HepG2 (cell line): ENCODE measurements at regions not wholly inside any gene's neighbourhood (a gene's known extent, or its start where the extent isn't known, plus 50 kb on each side); places are given as distances from the start of the nearest gene placed in this dataset.

Experiments used
- ATAC-seq: fragments of 200-7000 bp; cut with Tn5 transposase; 3 replicates; pipeline ENCODE4 v1.9.1; 2020; ENCODE audit warnings: mild to moderate bottlenecking, moderate library complexity
- BruUV-seq: library from RNA; stranded (reverse); fragments of 400-500 nt; replicated peaks from 2 replicates; lab custom pipeline; 2021; lab: Mats Ljungman, UMichigan
- CTCF ChIA-PET: fragments of 300-600 bp; formaldehyde crosslinking; extraction: SDS; loops from one replicate; lab custom pipeline; 2021; ENCODE audit warnings: low total read pairs, inconsistent platforms, low intra/inter-chr PET ratio; lab: Yijun Ruan, JAX
- POLR2A ChIA-PET: fragments of 350-600 bp; sonication (Branson Sonifier 250); formaldehyde crosslinking; loops from one replicate; lab custom pipeline; 2020; ENCODE audit warnings: antibody characterized with exemption, inconsistent platforms; lab: Yijun Ruan, JAX
- DNase-seq: peaks from one replicate; pipeline ENCODE4 v3.0.0-alpha.2; 2015; ENCODE audit warnings: low spot score
- FAIRE-seq: peaks from 3 replicates; lab custom pipeline; 2011; peaks lifted over from hg19 to GRCh38; lab: Jason Lieb, UNC
- H2AFZ ChIP-seq: one replicate; pipeline ENCODE4 v1.6.1; 2011; ENCODE audit warnings: low read length, inconsistent platforms
- H3K27ac ChIP-seq: fragments of 300-600 bp; 3 replicates; pipeline ENCODE4 v1.8.0; 2011; ENCODE audit warnings: mixed run types, mild to moderate bottlenecking, mixed read lengths, low read length, inconsistent platforms; ENCODE audit not compliant: insufficient read depth; ENCODE audit errors: extremely low read length
- H3K27me3 ChIP-seq, 2 experiments: fragments of 200-600 bp in 1 of 2; 2 replicates in 1 of 2; 3 replicates in 1 of 2; pipeline versions ENCODE4 v1.6.0 to v1.8.0; 2011; ENCODE audit warnings: low read length in 2 of 2, mild to moderate bottlenecking in 2 of 2, moderate library complexity in 2 of 2, inconsistent platforms in 1 of 2; ENCODE audit not compliant: insufficient read depth in 2 of 2, control insufficient read depth in 1 of 2
- H3K36me3 ChIP-seq, 2 experiments: fragments of 200-600 bp in 1 of 2; replicated peaks in 1 of 2; 2 replicates in 1 of 2; 3 replicates in 1 of 2; pipeline versions ENCODE4 v1.5.1 to v1.8.0; 2011; ENCODE audit warnings: low read length in 2 of 2, inconsistent platforms in 1 of 2; ENCODE audit not compliant: insufficient read depth in 2 of 2, control insufficient read depth in 1 of 2
- H3K4me1 ChIP-seq: 2 replicates; pipeline ENCODE4 v1.5.1; 2012; ENCODE audit warnings: low read length, inconsistent platforms; ENCODE audit not compliant: insufficient read depth
- H3K4me2 ChIP-seq: 2 replicates; pipeline ENCODE4 v1.6.0; 2011; ENCODE audit warnings: low read depth, low read length, inconsistent platforms
- H3K4me3 ChIP-seq, 3 experiments: fragments of 200-600 bp in 1 of 3; sonication (generic), shearing (Covaris generic) in 1 of 3; replicated peaks in 1 of 3; 2 replicates each; pipeline ENCODE4 v1.5.1; 2011 to 2016; ENCODE audit warnings: low read length in 3 of 3, inconsistent platforms in 2 of 3, low read depth in 2 of 3, mild to moderate bottlenecking in 2 of 3, control low read depth in 1 of 3, mixed read lengths in 1 of 3; ENCODE audit not compliant: insufficient read depth in 1 of 3
- H3K79me2 ChIP-seq: one replicate; pipeline ENCODE4 v1.6.1; 2011; ENCODE audit warnings: low read length, inconsistent platforms; ENCODE audit not compliant: insufficient read depth
- H3K9ac ChIP-seq: 2 replicates; pipeline ENCODE4 v1.6.0; 2011; ENCODE audit warnings: mild to moderate bottlenecking, low read depth, low read length, inconsistent platforms; ENCODE audit not compliant: insufficient read depth
- H3K9me3 ChIP-seq: 2 replicates; pipeline ENCODE4 v1.5.1; 2012; ENCODE audit warnings: mild to moderate bottlenecking, low read length
- H4K20me1 ChIP-seq: 2 replicates; pipeline ENCODE4 v1.6.0; 2011; ENCODE audit warnings: inconsistent platforms, mild to moderate bottlenecking, low read length, moderate library complexity; ENCODE audit not compliant: insufficient read depth
- ARNTL ChIP-seq: sonication (generic); formaldehyde crosslinking; IDR thresholded peaks from 2 replicates; pipeline ENCODE4 v1.4.0; 2020; ENCODE audit warnings: mild to moderate bottlenecking, missing genetic modification reagents
- ATAD3A ChIP-seq: sonication (generic); formaldehyde crosslinking; IDR thresholded peaks from 2 replicates; pipeline ENCODE4 v1.4.0; 2020; ENCODE audit warnings: missing genetic modification reagents
- DR1 ChIP-seq: sonication (generic); formaldehyde crosslinking; IDR thresholded peaks from 2 replicates; pipeline ENCODE4 v1.8.0; 2021; ENCODE audit warnings: mild to moderate bottlenecking, missing genetic modification reagents, inconsistent platforms
- GATA4 ChIP-seq: sonication (generic); IDR thresholded peaks from 2 replicates; pipeline ENCODE4 v1.6.1; 2016; ENCODE audit warnings: antibody characterized with exemption, low read depth, borderline replicate concordance
- HHEX ChIP-seq: IDR thresholded peaks from 2 replicates; pipeline ENCODE4 v1.6.1; 2016; ENCODE audit warnings: control low read depth
- MAFG ChIP-seq: sonication (generic); formaldehyde crosslinking; IDR thresholded peaks from 2 replicates; pipeline ENCODE4 v1.5.1; 2020; ENCODE audit warnings: mild to moderate bottlenecking, missing genetic modification reagents
- PAWR ChIP-seq: sonication (generic); formaldehyde crosslinking; IDR thresholded peaks from 2 replicates; pipeline ENCODE4 v1.4.0; 2020; ENCODE audit warnings: missing genetic modification reagents, mild to moderate bottlenecking, borderline replicate concordance
- PRPF4 ChIP-seq: fragments of 200-400 bp; formaldehyde crosslinking; IDR thresholded peaks from 2 replicates; pipeline ENCODE4 v1.6.1; 2016; ENCODE audit warnings: low read length, low read depth; ENCODE audit not compliant: poor library complexity, severe bottlenecking
- RELA ChIP-seq: sonication (generic); formaldehyde crosslinking; IDR thresholded peaks from 2 replicates; pipeline ENCODE4 v1.4.0; 2020; ENCODE audit warnings: missing genetic modification reagents
- STAG1 ChIP-seq: sonication (generic); formaldehyde crosslinking; IDR thresholded peaks from 2 replicates; pipeline ENCODE4 v1.4.0; 2020; ENCODE audit warnings: missing genetic modification reagents
- TEAD2 ChIP-seq: sonication (generic); formaldehyde crosslinking; IDR thresholded peaks from 2 replicates; pipeline ENCODE4 v1.9.0; 2021; ENCODE audit warnings: missing genetic modification reagents
- U2AF1 ChIP-seq: fragments of 200-400 bp; formaldehyde crosslinking; optimal IDR thresholded peaks from 2 replicates; pipeline ENCODE3; 2017; ENCODE audit warnings: mild to moderate bottlenecking, low read depth, low read length
- USF2 ChIP-seq, 2 experiments: sonication (generic) in 1 of 2; formaldehyde crosslinking in 1 of 2; IDR thresholded peaks; 2 replicates each; pipeline versions ENCODE4 v1.5.1 to v1.6.1; 2011 to 2020; ENCODE audit warnings: borderline replicate concordance in 1 of 2, low read depth in 1 of 2, low read length in 1 of 2, mild to moderate bottlenecking in 1 of 2, missing genetic modification reagents in 1 of 2, moderate library complexity in 1 of 2
- ZMYM3 ChIP-seq: sonication (generic); formaldehyde crosslinking; IDR thresholded peaks from 2 replicates; pipeline ENCODE4 v1.5.1; 2020; ENCODE audit warnings: mild to moderate bottlenecking, missing genetic modification reagents
- ZNF205 ChIP-seq: IDR thresholded peaks from 2 replicates; pipeline ENCODE4 v1.6.1; 2018; ENCODE audit warnings: missing biosample characterization, missing genetic modification reagents
- ZNF224 ChIP-seq: sonication (generic); formaldehyde crosslinking; IDR thresholded peaks from 2 replicates; pipeline ENCODE4 v1.5.0; 2020; ENCODE audit warnings: mild to moderate bottlenecking, missing genetic modification reagents
- ZNF747 ChIP-seq: sonication (generic); formaldehyde crosslinking; IDR thresholded peaks from 2 replicates; pipeline ENCODE4 v1.8.1; 2023; ENCODE audit warnings: missing genetic modification reagents, mild to moderate bottlenecking, borderline replicate concordance
- ZNF784 ChIP-seq: sonication (generic); formaldehyde crosslinking; IDR thresholded peaks from 2 replicates; pipeline ENCODE4 v1.5.1; 2020; ENCODE audit warnings: missing genetic modification reagents, mild to moderate bottlenecking, borderline replicate concordance
- ZNF878 ChIP-seq: sonication (generic); formaldehyde crosslinking; IDR thresholded peaks from 2 replicates; pipeline ENCODE4 v1.8.1; 2023; ENCODE audit warnings: mild to moderate bottlenecking, missing genetic modification reagents, moderate library complexity
- ZSCAN31 ChIP-seq: sonication (generic); formaldehyde crosslinking; IDR thresholded peaks from 2 replicates; pipeline ENCODE4 v1.5.0; 2020; ENCODE audit warnings: low read depth, mild to moderate bottlenecking, missing genetic modification reagents
- WGBS: methylation state at CpG from one replicate; pipeline ENCODE4 v1.1.6; 2017; ENCODE audit warnings: low lambda C conversion rate; 5-methylcytosine and 5-hydroxymethylcytosine counted together
- in situ Hi-C: cut with HindIII; loops from 2 replicates; pipeline ENCODE4 v1.10.0; 2017; ENCODE audit warnings: low pct_unique_long_range_greater_than_20kb; ENCODE audit not compliant: extremely low pct_ligation_motif_present
- intact Hi-C: fragments of 100-400 bp; cut with micrococcal nuclease; formaldehyde crosslinking; loops from one replicate; pipeline ENCODE4 v1.10.0; 2022; ENCODE audit not compliant: unreplicated experiment

GRCh38 chr2:34316788-34317187 lies 717.7 kb upstream of the FAM98A start:
- H3K36me3 ChIP-seq = no peaks in the 10 kb centered on the region
- no peak for ATAC-seq
- no peak for TF ChIP-seq MAFG (CRISPR knock-in tag)
- TF ChIP-seq U2AF1 = no peak
- no peak for TF ChIP-seq PAWR (CRISPR knock-in tag)
- no peak for TF ChIP-seq ZNF205 (CRISPR knock-in tag)
- no peak for TF ChIP-seq TEAD2 (CRISPR knock-in tag)
- TF ChIP-seq USF2 (IDR thresholded peaks at IDR 0.05; ENCODE audit: low read depth, low read length) = no peak
- no peak for TF ChIP-seq USF2 (CRISPR knock-in tag; IDR thresholded peaks at IDR 0.05; ENCODE audit: borderline replicate concordance)
- TF ChIP-seq ZNF784 (CRISPR knock-in tag) = no peak
- TF ChIP-seq ZMYM3 = no peak
- TF ChIP-seq DR1 (CRISPR knock-in tag) = no peak
- no peak for TF ChIP-seq PRPF4
- no peak for TF ChIP-seq GATA4
- no peak for TF ChIP-seq ZNF747
- TF ChIP-seq ATAD3A (CRISPR knock-in tag) = no peak
- no peak for TF ChIP-seq ARNTL (CRISPR knock-in tag)
- no peak for TF ChIP-seq ZSCAN31 (CRISPR knock-in tag)
- TF ChIP-seq STAG1 = no peak
- no peak for TF ChIP-seq ZNF878 (CRISPR knock-in tag)
- no peak for TF ChIP-seq ZNF224 (CRISPR knock-in tag)
- no peak for TF ChIP-seq RELA
- TF ChIP-seq HHEX (CRISPR knock-in tag) = no peak
- no peak for DNase-seq
- H3K9ac ChIP-seq = no peak overlapping the region
- FAIRE-seq = no peak
- no peaks in the 10 kb centered on the region for H3K27me3 ChIP-seq
- intact Hi-C loops = no loop called here
- no peaks in the 10 kb centered on the region for H3K79me2 ChIP-seq
- CTCF ChIA-PET = no interaction called here
- H3K4me3 ChIP-seq = no peak overlapping the region
- no TSS peak for BruUV-seq
- WGBS = 7% methylated on average over 1 of the region's 1 CpG
- no peak overlapping the region for H3K4me2 ChIP-seq
- H3K27ac ChIP-seq = no peak overlapping the region
- in situ Hi-C loops = no loop called here
- POLR2A ChIA-PET = no interaction called here
- H3K9me3 ChIP-seq = no peaks in the 10 kb centered on the region
- H4K20me1 ChIP-seq = no peaks in the 10 kb centered on the region
- H3K4me1 ChIP-seq = no peaks in the 10 kb centered on the region
- H2AFZ ChIP-seq = no peak overlapping the region
